K562 (cell line): ENCODE measurements at regions not wholly inside any gene's neighbourhood (a gene's known extent, or its start where the extent isn't known, plus 50 kb on each side); places are given as distances from the start of the nearest gene placed in this dataset.

Source experiments
- ATAC-seq: fragments of 200-7000 bp; cut with Tn5 transposase; 3 replicates; pipeline ENCODE4 v1.9.1; 2020; ENCODE audit warnings: moderate library complexity
- BruUV-seq: library from RNA; stranded (reverse); fragments of 400-500 nt; replicated peaks from 2 replicates; lab custom pipeline; 2021; lab: Mats Ljungman, UMichigan
- CTCF ChIA-PET: fragments of 300-600 bp; formaldehyde crosslinking; extraction: SDS; loops from one replicate; lab custom pipeline; 2021; ENCODE audit warnings: low intra/inter-chr PET ratio; lab: Yijun Ruan, JAX
- POLR2A ChIA-PET: fragments of 300-600, 350-650 bp; sonication (Branson Sonifier 250); formaldehyde crosslinking; extraction: SDS; loops from one replicate; lab custom pipeline; 2021; ENCODE audit warnings: antibody characterized with exemption, inconsistent platforms; lab: Yijun Ruan, JAX
- DNase-seq, 4 experiments: peaks; one replicate each; pipeline versions ENCODE4 v3.0.0 to v3.0.0-alpha.2; 2011 to 2018; ENCODE audit warnings: low spot score in 3 of 4, mixed read lengths in 3 of 4; ENCODE audit errors: extremely low read depth in 1 of 4
- FAIRE-seq: peaks from 2 replicates; lab custom pipeline; 2011; peaks lifted over from hg19 to GRCh38; lab: Jason Lieb, UNC
- H2AFZ ChIP-seq: 2 replicates; pipeline ENCODE4 v1.6.0; 2011; ENCODE audit warnings: low read depth, low read length, control low read depth, inconsistent platforms
- H3K27ac ChIP-seq: fragments of 200-600 bp; 3 replicates; pipeline ENCODE4 v1.8.0; 2011; ENCODE audit warnings: low read depth, mild to moderate bottlenecking, control low read depth, inconsistent platforms, low read length, moderate library complexity, mixed read lengths; ENCODE audit errors: extremely low read depth
- H3K27me3 ChIP-seq, 2 experiments: fragments of 300-600 bp in 1 of 2; 2 replicates in 1 of 2; 3 replicates in 1 of 2; pipeline versions ENCODE4 v1.6.0 to v1.8.0; 2011; ENCODE audit warnings: inconsistent platforms in 2 of 2, low read length in 2 of 2, mild to moderate bottlenecking in 1 of 2, mixed read lengths in 1 of 2, moderate library complexity in 1 of 2; ENCODE audit not compliant: control insufficient read depth in 2 of 2, insufficient read depth in 2 of 2
- H3K36me3 ChIP-seq: fragments of 300-600 bp; 3 replicates; pipeline ENCODE4 v1.8.0; 2011; ENCODE audit warnings: mild to moderate bottlenecking, low read length, inconsistent platforms; ENCODE audit not compliant: control insufficient read depth, insufficient read depth
- H3K4me1 ChIP-seq, 2 experiments: fragments of 200-600 bp in 1 of 2; replicated peaks in 1 of 2; 2 replicates in 1 of 2; 3 replicates in 1 of 2; pipeline versions ENCODE4 v1.5.1 to v1.8.0; 2011; ENCODE audit warnings: inconsistent platforms in 2 of 2, low read length in 2 of 2, mild to moderate bottlenecking in 1 of 2, mixed read lengths in 1 of 2, moderate library complexity in 1 of 2; ENCODE audit not compliant: control insufficient read depth in 2 of 2, insufficient read depth in 2 of 2
- H3K4me2 ChIP-seq: 2 replicates; pipeline ENCODE4 v1.6.1; 2011; ENCODE audit warnings: low read length, control low read depth, inconsistent platforms, mixed read lengths; ENCODE audit not compliant: insufficient read depth
- H3K4me3 ChIP-seq: fragments of 200-600 bp; sonication (generic), shearing (Covaris generic); 2 replicates; pipeline ENCODE4 v1.5.1; 2016; ENCODE audit warnings: control low read depth, inconsistent platforms
- H3K79me2 ChIP-seq: fragments of 200-600 bp; 3 replicates; pipeline ENCODE4 v1.8.0; 2011; ENCODE audit warnings: low read length, inconsistent platforms; ENCODE audit not compliant: control insufficient read depth, insufficient read depth
- H3K9ac ChIP-seq, 2 experiments: 2 replicates each; pipeline versions ENCODE4 v1.6.0 to v1.6.1; 2011; ENCODE audit warnings: low read depth in 2 of 2, low read length in 2 of 2, control low read depth in 1 of 2, inconsistent platforms in 1 of 2, mild to moderate bottlenecking in 1 of 2, mixed read lengths in 1 of 2; ENCODE audit not compliant: insufficient read depth in 1 of 2
- H3K9me1 ChIP-seq: one replicate; pipeline ENCODE4 v1.6.0; 2011; ENCODE audit warnings: inconsistent platforms, mild to moderate bottlenecking, low read length, moderate library complexity; ENCODE audit not compliant: control insufficient read depth, insufficient read depth
- H3K9me3 ChIP-seq: replicated peaks from 2 replicates; pipeline ENCODE4 v1.5.1; 2011; ENCODE audit warnings: low read depth, low read length, inconsistent platforms; ENCODE audit not compliant: control insufficient read depth, insufficient read depth
- H4K20me1 ChIP-seq: replicated peaks from 2 replicates; pipeline ENCODE4 v1.6.1; 2011; ENCODE audit warnings: low read length, inconsistent platforms, mixed read lengths; ENCODE audit not compliant: control insufficient read depth, insufficient read depth
- FOXP1 ChIP-seq: sonication (generic); formaldehyde crosslinking; IDR thresholded peaks from 2 replicates; pipeline ENCODE4 v1.8.0; 2022; ENCODE audit warnings: mild to moderate bottlenecking, missing genetic modification reagents
- TAF15 ChIP-seq: fragments of 200-400 bp; formaldehyde crosslinking; IDR thresholded peaks from 2 replicates; pipeline ENCODE4 v1.6.1; 2017; ENCODE audit warnings: mild to moderate bottlenecking, low read depth, low read length, moderate library complexity
- ZNF77 ChIP-seq: fragments of 250-450 bp; sonication (Bioruptor Pico); IDR thresholded peaks from 2 replicates; pipeline ENCODE4 v1.5.0; 2020
- WGBS: fragments of 100-300 bp; shearing (Covaris generic); methylation state at CpG from one replicate; pipeline ENCODE4 v1.1.6; 2016; ENCODE audit warnings: low coverage, mixed read lengths; ENCODE audit not compliant: insufficient coverage; ENCODE audit errors: missing lambda C conversion rate; 5-methylcytosine and 5-hydroxymethylcytosine counted together
- in situ Hi-C: fragments of 300-500 bp; cut with MboI; formaldehyde crosslinking; loops from 4 replicates; pipeline ENCODE4 v1.15.0; 2018; ENCODE audit warnings: inconsistent platforms, mixed read lengths
- intact Hi-C: fragments of 100-400 bp; cut with micrococcal nuclease; formaldehyde crosslinking; loops from 2 replicates; pipeline ENCODE4 v1.14.2; 2022
- TF ChIP-seq, protein P1 (sequence below): sonication (generic); formaldehyde crosslinking; IDR thresholded peaks from 2 replicates; pipeline ENCODE4 v1.5.0; 2020; ENCODE audit warnings: missing genetic modification reagents
- TF ChIP-seq, protein P2 (sequence below): fragments of 450-650 bp; formaldehyde crosslinking; IDR thresholded peaks from 2 replicates; pipeline ENCODE4 v1.4.0; 2020; ENCODE audit warnings: mild to moderate bottlenecking, moderate library complexity
- TF ChIP-seq, protein P3 (sequence below): fragments of 250-450 bp; sonication (Bioruptor Pico); IDR thresholded peaks from 2 replicates; pipeline ENCODE4 v1.8.0; 2021; ENCODE audit warnings: moderate library complexity, mild to moderate bottlenecking, inconsistent platforms

DNA sequence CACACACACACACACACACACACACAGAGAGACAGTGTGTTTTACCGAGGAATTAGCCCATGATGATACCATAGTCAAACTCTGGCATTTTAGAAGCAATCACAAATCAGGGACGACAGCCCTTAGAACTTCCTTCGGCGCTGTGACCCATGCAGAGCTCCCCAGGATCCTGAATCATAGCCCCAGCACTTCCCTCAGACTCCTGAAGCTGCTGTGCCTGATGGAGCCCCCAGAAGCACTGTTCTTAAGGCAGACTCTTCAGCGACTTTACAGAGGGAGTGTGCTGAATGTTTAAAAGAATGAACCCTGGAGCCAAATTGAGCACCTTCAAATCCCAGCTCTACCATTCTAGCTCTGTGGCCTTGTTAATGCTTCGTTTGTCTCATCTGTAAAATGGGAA is 89.3 kb upstream of the LIPC start:
- no peaks in the 10 kb centered on the region for H3K9me3 ChIP-seq
- DNase-seq (no peak), FAIRE-seq (no peak), ATAC-seq (peak; percentile 70)
- ChIA-PET POLR2A (interaction anchor here (0.9 to 4.9 kb wide), 2 partner anchors 10 to 85 kb away, joined by 4 to 26 read pairs; no protein-coding TSS in a partner anchor), CTCF (no interaction called here)
- H3K4me3 ChIP-seq = no peak overlapping the region
- H3K79me2 ChIP-seq = no peaks in the 10 kb centered on the region
- H3K27ac ChIP-seq = no peak overlapping the region
- H4K20me1 ChIP-seq = no peaks in the 10 kb centered on the region
- H3K9me1 ChIP-seq = no peaks in the 10 kb centered on the region
- H3K27me3 ChIP-seq = no peaks in the 10 kb centered on the region
- H3K36me3 ChIP-seq = no peaks in the 10 kb centered on the region
- H3K9ac ChIP-seq = no peak overlapping the region
- no TSS peak for BruUV-seq
- intact Hi-C loops = no loop called here
- peaks cover 0 to 23% of the 10 kb centered on the region in 2 experiments; a peak in 3 of 5 replicates for H3K4me1 ChIP-seq
- TF ChIP-seq, protein P1, sequence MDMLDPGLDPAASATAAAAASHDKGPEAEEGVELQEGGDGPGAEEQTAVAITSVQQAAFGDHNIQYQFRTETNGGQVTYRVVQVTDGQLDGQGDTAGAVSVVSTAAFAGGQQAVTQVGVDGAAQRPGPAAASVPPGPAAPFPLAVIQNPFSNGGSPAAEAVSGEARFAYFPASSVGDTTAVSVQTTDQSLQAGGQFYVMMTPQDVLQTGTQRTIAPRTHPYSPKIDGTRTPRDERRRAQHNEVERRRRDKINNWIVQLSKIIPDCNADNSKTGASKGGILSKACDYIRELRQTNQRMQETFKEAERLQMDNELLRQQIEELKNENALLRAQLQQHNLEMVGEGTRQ (CRISPR knock-in tag) = no peak
- TF ChIP-seq FOXP1 (CRISPR knock-in tag) (no peak), ZNF77 (CRISPR knock-in tag) (no peak), TAF15 (no peak)
- TF ChIP-seq, protein P2, sequence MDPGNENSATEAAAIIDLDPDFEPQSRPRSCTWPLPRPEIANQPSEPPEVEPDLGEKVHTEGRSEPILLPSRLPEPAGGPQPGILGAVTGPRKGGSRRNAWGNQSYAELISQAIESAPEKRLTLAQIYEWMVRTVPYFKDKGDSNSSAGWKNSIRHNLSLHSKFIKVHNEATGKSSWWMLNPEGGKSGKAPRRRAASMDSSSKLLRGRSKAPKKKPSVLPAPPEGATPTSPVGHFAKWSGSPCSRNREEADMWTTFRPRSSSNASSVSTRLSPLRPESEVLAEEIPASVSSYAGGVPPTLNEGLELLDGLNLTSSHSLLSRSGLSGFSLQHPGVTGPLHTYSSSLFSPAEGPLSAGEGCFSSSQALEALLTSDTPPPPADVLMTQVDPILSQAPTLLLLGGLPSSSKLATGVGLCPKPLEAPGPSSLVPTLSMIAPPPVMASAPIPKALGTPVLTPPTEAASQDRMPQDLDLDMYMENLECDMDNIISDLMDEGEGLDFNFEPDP (CRISPR knock-in tag) = no peak
- TF ChIP-seq, protein P3, sequence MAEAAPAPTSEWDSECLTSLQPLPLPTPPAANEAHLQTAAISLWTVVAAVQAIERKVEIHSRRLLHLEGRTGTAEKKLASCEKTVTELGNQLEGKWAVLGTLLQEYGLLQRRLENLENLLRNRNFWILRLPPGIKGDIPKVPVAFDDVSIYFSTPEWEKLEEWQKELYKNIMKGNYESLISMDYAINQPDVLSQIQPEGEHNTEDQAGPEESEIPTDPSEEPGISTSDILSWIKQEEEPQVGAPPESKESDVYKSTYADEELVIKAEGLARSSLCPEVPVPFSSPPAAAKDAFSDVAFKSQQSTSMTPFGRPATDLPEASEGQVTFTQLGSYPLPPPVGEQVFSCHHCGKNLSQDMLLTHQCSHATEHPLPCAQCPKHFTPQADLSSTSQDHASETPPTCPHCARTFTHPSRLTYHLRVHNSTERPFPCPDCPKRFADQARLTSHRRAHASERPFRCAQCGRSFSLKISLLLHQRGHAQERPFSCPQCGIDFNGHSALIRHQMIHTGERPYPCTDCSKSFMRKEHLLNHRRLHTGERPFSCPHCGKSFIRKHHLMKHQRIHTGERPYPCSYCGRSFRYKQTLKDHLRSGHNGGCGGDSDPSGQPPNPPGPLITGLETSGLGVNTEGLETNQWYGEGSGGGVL (CRISPR knock-in tag) = no peak
- in situ Hi-C loops = no loop called here
- H3K4me2 ChIP-seq = no peak overlapping the region
- 47% methylated on average over 6 of the region's 6 CpGs for WGBS
- H2AFZ ChIP-seq = peak overlapping the region; percentile 73
